Activated CD8-positive, alpha-beta memory T cell treated with anti-CD3 and anti-CD28 coated beads for 24 hours (primary cell): ENCODE measurements at regions not wholly inside any gene's neighbourhood (a gene's known extent, or its start where the extent isn't known, plus 50 kb on each side); places are given as distances from the start of the nearest gene placed in this dataset.

ENCODE experiments used
- DNase-seq: peaks from one replicate; pipeline ENCODE4 v3.0.0-alpha.2; 2020

DNA sequence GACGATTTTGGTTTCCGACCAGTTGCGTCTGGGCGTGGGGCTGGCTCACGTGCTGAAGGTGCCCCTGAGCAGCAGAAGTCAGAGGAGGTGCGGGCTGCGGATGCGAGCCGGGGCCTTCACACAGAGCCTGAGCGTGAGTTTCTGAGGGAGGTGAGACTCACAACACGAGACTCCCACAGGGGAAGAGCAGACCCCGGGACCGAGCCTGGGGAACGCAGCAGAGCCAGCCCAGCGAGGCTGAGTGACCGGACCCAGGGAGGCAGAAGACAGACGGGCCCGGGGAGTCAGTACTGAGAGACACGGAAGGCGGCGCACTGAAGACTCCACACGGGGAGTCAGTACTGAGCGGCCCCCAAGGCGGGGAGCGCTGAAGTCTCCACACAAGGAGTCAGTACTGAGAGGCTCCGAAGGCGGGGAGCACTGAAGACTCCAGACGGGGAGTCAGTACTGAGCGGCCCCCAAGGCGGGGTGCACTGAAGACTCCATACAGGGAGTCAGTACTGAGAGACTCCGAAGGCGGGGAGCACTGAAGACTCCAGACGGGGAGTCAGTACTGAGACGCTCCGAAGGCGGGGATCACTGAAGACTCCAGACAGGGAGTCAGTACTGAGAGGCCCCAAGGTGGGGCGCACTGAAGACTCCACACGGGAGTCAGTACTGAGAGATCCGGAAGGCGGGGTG is 77.8 kb downstream of the DLL1 start:
- peak; percentile 35 for DNase-seq

DNA sequence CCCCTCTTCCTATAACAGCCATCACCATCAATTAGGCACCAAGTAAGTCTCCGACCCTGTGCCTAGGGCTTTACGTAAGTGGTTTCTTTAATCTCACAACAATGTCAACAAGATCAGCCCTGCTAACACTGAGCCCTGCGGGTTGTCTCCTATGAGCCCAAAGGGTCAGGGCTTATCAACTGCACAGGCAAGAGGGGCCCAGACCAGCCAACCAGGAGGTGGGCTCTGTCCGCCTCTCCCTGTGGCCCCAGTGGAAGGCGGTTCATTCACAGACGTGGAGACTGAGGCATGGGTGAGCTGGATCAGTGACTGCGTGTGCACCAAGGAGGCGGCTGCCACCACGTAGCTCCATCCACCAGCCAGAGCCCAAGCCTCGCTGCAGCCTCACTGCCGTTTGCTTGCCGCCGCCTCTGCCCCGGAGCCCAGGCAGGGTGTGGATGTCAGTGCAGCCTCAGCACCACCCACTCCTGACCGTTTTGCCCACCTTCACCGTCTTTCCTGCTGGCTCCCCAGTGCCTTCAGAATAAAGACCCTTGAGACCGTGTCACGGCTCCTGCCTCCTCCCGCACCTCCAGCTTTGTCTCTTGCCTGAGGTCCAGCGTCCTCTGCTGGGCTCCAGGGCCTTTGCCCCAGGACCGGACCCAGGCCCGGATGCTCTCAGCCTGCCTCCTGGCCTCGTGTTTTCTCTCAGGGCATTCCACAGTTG is 78.7 kb downstream of the DLL1 start:
- peak; percentile 54 for DNase-seq

DNA sequence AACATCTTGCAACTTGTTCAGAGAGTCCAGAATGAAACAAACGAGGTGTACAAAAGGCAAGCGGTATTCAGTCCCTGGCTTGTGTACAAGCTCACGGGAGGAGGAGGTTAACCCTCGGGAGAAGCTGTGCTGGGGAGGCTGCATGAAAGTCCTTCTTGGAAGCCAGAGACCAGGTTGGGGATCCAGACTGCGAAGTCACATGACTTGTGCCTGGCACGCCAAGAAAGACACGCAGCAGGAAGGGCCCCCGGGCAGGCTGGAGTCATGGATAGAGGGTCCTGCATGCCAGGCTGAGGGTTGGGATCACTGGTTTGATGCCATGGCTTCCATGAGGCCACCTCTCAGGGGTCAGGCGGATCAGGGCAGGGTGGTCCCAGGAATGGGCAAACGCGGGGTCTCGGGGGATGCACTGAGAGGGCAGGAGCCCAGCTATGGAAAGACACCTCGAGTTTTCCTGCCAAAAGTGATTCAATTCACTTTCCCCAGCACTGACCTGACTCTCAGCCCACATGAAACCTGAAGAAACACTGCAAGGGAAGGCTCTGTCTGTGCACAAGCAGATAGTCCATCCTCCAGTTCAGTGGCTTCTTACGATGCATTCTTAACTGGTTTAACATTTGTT is 79.4 kb downstream of the DLL1 start:
- peak; percentile 49 for DNase-seq

DNA sequence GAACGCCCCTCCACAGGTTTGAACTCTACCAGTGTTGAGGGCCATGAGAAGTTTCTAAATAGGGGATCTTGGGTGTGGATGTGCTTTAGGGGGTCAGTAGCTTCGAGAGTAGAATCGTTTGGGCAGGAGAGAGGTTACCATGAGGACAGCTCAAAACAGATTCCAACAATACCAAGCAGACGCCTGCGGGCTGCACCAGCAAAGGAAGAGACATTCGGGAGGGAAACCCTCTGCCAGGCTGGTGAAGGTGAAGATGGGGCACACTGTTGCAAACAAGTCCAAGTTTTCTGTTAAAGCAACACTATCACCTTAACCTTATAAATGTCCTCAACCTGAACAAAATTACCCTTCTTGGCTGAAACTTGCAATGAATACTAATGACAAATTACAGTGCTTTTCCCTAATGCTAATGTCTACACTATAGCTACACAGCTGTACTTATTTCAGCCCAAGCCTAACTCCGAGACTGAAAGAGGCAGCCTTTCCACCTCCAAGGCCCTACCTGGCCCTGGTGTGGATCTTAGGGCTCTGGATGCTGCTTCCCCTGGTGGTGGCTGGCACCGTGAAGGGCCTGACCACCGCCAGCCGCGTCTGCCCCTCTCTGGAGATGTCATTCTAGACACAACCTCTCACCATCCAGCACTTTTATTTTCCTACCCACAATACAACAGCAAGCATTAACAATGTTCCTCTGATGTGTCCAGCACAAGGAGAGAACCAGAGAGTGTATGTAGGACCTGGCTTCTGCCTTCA is 80.1 kb downstream of the DLL1 start:
- DNase-seq = peak; percentile 40

DNA sequence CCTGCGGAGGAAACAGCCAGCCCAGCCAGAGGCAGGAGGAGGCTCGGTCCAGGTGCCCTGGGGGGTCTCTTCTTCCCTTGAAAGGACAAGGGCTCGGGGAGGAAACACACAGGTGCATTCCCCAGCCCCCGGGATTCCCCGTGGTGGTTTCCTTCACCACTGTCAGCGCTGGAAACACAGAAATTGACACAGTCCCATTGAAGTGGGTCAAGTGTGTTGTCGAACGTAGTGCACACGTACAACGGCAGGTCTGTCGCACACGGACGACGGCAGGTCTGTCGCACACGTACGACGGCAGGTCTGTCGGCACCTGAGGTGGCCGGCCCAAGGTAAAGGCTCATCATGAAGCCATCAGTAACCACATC is 80.9 kb downstream of the DLL1 start:
- DNase-seq = peak; percentile 53

DNA sequence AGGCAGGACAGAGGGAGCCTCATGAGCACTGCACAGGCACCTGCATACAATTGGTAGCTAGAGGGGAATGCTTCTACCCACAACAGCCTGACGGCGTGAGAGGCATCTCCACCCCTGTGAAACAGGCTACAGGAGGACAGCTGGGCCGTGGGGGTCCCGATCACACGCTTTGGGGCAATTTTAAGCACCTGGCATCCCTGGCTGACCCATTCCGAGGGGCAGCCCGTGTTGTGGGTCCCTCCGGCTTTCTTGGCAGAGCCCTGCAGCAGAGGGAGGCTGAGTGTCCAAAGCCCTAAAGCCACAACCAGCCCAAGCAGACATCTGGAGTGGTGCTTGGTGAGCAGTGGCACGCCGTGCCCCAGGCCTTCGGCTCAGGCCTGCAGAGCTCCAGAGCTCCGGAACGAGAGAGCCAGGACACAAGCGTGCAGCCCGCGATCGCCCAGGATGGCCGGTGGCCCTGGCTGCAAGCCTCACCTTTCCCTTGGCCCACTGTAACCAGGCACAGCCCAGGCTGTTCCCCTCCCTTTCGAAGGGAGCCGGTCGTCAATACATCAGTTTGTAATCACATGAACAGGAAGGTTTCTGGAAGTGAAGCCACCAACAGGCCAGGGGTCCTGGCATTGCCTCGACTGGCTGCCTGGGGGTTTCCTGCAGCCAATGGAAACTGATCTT is 81.4 kb downstream of the DLL1 start:
- peak; percentile 43 for DNase-seq

DNA sequence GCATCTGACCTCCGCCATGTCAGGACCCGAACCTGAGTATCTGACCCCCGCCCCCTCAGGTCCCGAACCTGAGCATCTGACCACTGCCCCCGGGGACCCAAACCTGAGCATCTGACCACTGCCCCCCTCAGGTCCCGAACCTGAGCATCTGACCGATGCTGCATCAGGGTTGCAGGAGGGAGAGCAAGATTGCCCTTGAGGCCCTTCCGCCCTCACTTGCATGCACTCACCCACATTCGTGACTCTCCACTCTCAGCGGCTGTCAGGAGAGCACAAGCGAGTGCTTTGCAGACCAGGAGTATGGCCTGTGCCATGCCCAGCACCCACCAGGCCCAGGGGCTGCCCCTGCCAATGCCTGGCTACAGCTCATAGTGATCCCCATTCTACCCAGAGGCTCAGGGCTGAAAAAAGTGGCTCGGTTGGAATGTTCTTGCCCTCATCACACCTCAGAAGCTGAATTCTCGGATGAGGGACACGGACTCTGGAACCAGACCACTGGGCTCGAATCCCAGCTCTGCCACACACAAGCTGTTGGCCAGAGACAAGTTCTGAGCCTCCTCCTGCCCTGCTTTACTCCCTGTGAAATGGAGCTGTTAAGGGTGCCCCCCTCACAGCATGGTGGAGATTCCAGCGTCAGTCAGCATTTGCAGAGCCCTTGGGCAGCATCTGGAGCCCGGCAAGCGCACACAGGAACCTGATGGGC is 82.1 kb downstream of the DLL1 start:
- peak; percentile 46 for DNase-seq

DNA sequence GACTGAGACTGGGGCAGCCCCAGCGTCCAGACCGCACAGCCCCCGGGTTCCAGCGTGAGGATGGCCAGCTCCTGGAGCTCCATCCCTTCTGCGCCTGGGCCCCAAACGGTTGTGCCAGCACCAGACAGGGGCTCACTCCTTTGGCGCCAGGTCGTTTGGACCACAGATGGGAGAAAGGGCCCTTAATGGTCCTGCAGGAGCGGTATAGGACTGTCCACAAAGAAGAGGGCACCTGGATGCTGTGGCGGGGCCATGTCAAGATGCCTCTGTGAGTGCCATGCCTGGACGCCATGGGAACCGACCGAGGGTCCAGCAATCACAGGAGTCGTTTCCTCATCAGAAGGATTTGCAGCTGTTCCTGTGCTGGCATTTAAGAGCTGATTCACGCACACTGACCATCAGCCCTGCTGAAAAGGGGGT is 82.7 kb downstream of the DLL1 start:
- DNase-seq = peak; percentile 26

DNA sequence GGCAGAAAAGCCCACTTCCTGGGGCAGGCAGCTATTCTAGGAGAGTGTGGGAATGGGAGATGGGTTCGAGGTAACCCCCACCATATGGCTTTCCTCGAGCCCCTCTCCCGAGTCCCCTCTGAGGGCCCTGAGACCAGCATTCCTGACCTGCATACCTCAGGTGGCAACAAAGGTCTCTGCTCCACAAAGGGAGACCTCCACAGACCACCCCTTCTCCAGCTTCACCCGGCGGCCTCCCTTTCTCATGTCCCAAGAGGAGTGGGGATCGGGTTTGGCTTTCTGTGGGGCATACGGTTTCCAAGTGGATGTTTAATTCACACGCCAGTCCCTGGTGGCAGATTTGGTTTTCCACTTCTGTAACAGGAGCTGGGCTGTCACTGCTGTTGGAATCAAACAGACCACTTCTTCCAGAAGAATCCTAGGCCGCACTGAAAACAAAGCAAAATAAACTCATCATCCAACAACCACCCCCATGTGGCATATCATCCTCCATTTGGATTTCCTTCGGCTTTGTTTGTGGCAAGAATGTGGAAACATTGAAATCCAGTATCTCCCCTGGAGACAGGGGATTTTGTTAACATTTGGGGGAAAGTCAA is 83.2 kb downstream of the DLL1 start:
- peak; percentile 24 for DNase-seq

DNA sequence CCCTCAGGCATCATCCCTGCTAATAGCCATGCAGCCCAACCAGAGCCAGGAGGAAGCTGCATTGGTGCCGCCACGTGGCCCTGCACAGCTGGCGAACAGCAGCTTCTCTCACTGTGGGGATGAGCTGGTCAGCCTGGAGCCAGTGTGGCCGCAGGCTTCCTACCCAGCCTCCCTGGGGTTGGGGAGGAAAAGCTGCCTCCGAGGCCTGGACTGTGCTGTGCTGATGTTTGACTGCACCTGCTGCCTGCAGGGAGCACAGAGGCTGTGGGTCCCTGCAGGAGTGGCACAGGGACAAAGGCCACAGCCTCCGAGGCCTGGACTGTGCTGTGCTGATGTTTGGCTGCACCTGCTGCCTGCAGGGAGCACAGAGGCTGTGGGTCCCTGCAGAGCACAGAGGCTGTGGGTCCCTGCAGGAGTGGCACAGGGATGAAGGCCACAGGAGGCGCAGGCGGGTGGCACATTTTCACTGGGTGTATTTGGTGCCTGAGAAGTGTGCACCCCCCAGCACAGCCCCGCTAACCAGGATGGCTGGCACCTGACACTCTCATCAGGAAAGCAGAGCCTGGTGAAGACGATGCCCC is 83.9 kb downstream of the DLL1 start:
- DNase-seq = peak; percentile 32

DNA sequence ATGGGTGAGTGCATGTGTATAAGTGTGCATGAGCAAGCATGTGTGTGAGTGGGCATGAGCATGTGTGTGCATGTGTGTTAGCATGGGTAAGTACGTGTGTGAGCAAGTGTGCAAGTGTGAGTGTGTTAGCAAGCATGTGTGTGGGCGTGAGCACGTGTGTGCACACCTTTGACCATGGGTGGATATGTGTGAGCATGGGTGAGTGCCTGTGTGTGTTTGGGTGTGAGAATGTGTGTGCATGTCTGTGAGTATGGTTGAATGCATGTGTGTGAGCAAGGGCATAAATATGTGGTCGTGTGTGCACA is 84.6 kb downstream of the DLL1 start:
- DNase-seq = no peak

DNA sequence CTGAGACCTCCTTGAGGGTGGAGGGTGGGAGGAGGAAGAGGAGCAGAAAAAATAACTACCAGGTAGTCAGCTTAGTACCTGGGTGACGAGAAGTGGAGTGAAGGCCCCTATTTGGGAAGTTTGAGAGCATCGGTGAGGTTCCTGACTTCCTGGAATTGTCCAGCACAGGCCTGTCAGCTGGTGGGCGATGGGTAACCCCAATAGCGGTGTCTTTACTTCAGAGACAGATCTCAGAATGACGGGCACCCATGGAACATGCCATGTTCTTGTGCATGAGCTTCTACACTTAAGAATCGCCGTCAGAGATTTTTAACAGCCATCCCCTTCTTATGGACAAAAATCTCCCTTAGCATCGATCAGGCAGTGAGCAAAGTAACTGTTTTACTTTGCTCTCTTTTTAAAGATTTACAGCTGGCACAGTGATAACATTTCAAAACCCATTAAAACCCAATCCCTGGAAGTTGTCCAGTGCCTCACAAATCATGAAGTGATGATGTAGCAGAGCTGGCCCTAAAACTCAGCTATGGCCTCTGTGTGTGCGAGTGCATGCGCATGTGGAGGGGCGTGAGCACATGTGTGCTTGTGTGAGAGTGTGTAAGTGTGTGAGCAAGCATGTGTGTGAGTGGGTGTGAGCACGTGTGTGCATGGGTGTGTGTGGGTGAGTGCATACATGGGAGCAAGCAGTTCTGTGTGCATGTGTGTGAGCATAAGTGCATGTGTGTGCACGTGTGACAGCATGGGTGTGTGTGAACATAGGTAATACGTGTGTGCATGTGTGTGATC is 85.2 kb downstream of the DLL1 start:
- DNase-seq = peak; percentile 7

DNA sequence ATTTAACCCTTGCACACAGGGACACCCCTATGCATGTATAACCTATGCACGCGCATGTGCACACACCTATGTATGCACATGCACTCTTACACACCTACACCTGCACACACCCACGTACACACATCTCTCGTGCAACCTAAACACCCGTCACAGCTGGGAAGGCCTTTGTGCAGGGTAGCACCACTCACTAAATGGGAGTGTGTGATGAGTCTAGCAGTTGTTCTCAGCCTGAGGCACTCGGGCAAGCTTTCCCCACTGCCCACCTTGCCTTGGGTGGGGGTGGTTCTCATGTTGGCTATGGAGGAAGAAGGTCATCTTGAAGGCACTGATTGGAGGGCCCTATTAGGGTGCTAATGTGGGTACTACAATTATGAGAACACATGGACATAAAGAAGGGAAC is 85.8 kb downstream of the DLL1 start:
- peak; percentile 15 for DNase-seq

DNA sequence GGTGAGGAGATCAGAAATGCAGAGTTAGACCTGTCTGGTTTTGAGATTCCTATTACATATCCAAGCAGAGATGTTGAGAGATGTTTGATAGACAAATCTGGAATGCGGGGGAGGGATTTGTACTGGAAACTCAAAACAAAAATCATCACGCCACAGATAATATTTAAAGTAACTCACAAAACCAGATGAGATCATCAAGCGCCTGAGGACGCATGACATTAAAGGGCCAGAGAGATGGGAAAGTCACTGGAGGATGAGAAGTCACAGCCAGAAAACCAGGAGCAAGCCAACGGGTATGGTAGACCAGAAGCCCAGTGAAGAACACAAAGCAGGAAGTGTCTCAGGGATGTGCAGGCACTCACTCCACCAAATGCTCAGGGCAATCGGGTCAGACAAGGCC is 87.7 kb downstream of the DLL1 start:
- DNase-seq = peak; percentile 26

DNA sequence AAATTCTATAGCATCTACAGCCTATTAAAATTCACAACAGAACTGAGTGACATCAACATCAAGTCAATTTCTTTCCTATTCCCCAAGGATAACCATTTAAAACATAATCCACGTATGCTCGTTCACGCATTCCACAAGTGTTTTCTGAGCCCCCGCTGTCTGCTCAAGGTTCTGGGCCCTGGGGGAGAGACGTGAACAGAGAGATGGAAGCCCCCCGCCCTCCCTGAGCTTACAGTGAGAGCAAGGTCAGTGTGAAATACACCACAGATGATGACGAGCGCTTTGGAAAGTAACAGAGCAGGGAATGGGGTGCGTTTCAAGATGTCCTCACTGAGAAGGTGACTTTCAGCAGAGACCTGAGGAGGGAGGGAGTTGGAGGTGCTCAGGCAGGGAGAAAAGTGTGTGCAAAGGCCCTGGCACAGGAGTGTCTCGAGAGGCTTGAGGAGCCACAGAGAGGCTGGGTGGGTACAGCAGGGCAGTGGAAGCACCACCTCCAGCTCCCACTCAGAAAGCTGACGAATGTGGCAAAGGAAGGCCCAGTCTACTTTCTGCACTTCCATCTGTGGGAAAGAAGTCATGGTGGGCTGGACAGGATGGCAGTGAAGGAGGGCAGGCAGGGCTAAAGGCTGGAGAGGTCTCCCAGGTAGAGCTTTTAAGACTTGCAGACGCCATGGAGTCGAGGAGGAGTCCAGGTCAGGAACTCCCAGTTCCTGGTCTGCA is 88.3 kb downstream of the DLL1 start:
- DNase-seq = peak; percentile 45

DNA sequence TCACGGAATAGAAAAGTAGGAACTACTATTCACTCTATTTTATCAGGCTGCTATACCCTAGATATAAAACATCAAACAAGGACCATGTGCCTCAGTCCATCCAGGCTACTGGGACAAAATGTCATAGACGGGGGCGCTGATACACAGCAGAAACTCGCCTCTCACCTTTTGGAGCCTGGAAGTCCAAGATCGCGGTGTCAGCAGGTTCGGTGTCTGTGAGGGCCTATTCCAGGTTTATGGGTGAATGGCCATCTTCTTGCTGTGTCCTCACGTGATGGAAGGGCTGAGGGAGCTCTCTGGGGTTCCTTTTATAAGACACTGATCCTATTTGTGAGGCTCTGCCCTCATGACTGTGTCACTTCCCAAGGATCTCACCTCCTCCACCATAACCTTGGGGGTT is 89.5 kb downstream of the DLL1 start:
- no peak for DNase-seq

DNA sequence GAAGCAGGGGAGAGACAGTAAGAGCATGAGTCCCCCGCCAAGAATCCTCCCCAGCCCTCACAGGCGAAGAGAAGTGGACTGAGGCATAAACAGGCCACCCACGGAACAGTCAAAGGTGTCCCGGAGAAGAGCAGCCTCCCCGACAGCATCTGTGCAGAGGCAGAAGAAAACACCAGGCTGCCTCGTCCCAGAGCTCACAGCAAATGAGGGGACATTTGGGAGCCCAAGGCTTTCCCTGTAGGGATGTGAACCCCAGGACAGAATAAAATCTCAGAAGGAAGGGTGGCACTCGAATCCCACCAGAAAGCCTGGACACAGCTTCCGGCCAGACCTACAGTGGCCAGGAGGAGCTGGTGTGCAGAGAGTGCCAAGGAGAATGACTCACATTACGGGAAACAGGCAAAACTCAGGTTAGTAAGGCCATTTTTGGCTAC is 90.4 kb downstream of the DLL1 start:
- DNase-seq = peak; percentile 9

DNA sequence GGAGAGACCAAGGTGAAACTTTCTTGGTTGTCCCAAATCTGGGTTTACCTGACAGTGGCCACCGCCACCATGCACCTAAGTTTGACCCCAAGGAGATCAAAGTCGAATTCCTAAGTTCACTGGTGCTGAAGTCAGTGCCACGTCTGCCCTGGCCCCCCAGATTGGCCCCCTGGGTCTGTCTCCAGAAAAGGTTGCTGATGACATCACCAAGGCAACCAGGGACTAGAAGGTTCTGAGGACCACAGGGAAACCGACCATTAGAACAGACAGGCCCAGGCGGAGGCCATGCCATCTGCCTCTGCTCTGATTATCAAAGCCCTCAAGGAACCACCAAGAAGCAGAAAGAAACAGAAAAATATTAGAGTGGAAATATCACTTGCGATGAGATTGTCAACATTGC is 91.2 kb downstream of the DLL1 start:
- DNase-seq = peak; percentile 17

DNA sequence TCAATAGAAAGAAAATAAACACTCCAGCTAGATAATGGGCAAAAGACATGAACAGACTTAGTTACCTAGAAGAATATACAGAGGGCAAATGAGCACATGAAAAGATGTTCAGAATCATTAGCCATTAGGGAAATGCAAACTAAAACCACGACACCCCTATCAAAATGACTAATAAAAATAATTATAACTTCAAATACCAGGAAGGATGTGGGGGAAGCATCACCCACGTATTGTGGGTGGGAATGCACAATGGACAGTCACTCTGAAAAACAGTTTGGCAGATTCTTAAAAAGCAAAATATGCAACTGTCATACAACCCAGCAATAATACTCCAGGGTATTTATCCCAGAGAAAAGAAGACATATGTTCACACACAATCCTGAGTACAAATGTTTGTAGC is 92.6 kb downstream of the DLL1 start:
- no peak for DNase-seq

DNA sequence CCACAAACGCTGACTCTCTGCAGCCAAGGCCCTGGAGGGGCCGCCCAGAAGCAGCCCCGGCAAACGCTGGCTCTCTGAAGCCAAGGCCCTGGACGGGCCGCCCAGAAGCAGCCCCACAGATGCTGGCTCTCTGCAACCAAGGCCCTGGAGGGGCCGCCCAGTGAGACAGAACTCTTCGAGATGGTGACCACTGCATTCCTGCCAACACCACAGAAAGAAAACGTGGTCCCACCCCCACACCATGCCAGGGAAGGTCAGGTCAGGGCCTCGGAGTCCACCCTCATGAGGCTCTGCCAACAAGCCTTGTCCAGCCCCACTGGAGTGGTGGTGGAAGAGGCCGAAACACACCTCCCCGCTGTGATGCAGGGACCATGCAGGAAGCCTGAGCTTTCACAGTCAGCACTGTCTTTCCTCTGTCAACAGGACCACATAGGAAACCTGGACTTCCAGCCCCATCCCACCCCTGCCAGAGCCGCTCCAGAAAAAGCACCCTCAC is 97.5 kb downstream of the DLL1 start:
- DNase-seq = no peak
